K562 (cell line): ENCODE measurements at regions not wholly inside any gene's neighbourhood (a gene's known extent, or its start where the extent isn't known, plus 50 kb on each side); places are given as distances from the start of the nearest gene placed in this dataset. TPM values are rescaled to one million over a fixed set of nuclear protein-coding genes. Genes with fewer than 3 reads are reported as not detected.

Source experiments
- CREB3L1 ChIP-seq: fragments of 450-650 bp; IDR thresholded peaks from 2 replicates; pipeline ENCODE4 v1.6.1; 2014; ENCODE audit warnings: low read depth, mild to moderate bottlenecking, moderate library complexity, borderline replicate concordance
- HBP1 ChIP-seq: fragments of 450-650 bp; formaldehyde crosslinking; IDR thresholded peaks from 2 replicates; pipeline ENCODE4 v1.4.0; 2022; ENCODE audit warnings: missing genetic modification characterization
- HMGN3 ChIP-seq: IDR thresholded peaks from 2 replicates; pipeline ENCODE4 v1.6.1; 2011; ENCODE audit warnings: borderline replicate concordance, low read depth, mild to moderate bottlenecking, mixed read lengths, low read length; ENCODE audit not compliant: insufficient read length; ENCODE audit errors: extremely low read depth
- ILF3 ChIP-seq: fragments of 450-650 bp; IDR thresholded peaks from 2 replicates; pipeline ENCODE4 v1.6.1; 2018; ENCODE audit warnings: antibody characterized with exemption, mild to moderate bottlenecking, moderate library complexity, borderline replicate concordance
- L3MBTL2 ChIP-seq: fragments of 450-650 bp; IDR thresholded peaks from 2 replicates; pipeline ENCODE4 v1.6.1; 2016; ENCODE audit warnings: mild to moderate bottlenecking, moderate library complexity
- SREBF1 ChIP-seq: fragments of 150-350 bp; IDR thresholded peaks from 2 replicates; pipeline ENCODE4 v1.6.1; 2014; ENCODE audit warnings: antibody characterized with exemption, low read depth, low read length, borderline replicate concordance
- TRIM24 ChIP-seq, 2 experiments: fragments of 450-650 bp; IDR thresholded peaks; 2 replicates each; pipeline ENCODE4 v1.6.1; 2016
- ZNF133 ChIP-seq: fragments of 250-450 bp; sonication (Bioruptor Pico); IDR thresholded peaks from 2 replicates; pipeline ENCODE4 v1.4.0; 2020; ENCODE audit warnings: mild to moderate bottlenecking
- ZNF184 ChIP-seq: sonication (generic); formaldehyde crosslinking; IDR thresholded peaks from 2 replicates; pipeline ENCODE4 v1.5.0; 2020; ENCODE audit warnings: missing genetic modification reagents
- small RNA-seq: library from RNA; depleted of rRNA; stranded (forward); fragments of <200 nt; gene quantifications from one replicate; pipeline ENCODE3, GENCODE V24; 2014
- TF ChIP-seq, protein P1 (sequence below): fragments of 450-650 bp; IDR thresholded peaks from 2 replicates; pipeline ENCODE4 v1.7.1; 2018; ENCODE audit warnings: mild to moderate bottlenecking, low read depth; ENCODE audit not compliant: partially characterized antibody

- TF ChIP-seq HBP1 (CRISPR knock-in tag) (no peak), ZNF133 (CRISPR knock-in tag) (no peak), CREB3L1 (no peak), HMGN3 (no peak), TRIM24 (IDR thresholded peaks at IDR 0.05) (no peak), ZNF184 (no peak), ILF3 (no peak), L3MBTL2 (no peak), SREBF1 (no peak)
- TF ChIP-seq, protein P1, sequence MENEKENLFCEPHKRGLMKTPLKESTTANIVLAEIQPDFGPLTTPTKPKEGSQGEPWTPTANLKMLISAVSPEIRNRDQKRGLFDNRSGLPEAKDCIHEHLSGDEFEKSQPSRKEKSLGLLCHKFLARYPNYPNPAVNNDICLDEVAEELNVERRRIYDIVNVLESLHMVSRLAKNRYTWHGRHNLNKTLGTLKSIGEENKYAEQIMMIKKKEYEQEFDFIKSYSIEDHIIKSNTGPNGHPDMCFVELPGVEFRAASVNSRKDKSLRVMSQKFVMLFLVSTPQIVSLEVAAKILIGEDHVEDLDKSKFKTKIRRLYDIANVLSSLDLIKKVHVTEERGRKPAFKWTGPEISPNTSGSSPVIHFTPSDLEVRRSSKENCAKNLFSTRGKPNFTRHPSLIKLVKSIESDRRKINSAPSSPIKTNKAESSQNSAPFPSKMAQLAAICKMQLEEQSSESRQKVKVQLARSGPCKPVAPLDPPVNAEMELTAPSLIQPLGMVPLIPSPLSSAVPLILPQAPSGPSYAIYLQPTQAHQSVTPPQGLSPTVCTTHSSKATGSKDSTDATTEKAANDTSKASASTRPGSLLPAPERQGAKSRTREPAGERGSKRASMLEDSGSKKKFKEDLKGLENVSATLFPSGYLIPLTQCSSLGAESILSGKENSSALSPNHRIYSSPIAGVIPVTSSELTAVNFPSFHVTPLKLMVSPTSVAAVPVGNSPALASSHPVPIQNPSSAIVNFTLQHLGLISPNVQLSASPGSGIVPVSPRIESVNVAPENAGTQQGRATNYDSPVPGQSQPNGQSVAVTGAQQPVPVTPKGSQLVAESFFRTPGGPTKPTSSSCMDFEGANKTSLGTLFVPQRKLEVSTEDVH: no peak
- TF ChIP-seq, all 486 proteins: peak for 0
These were observed 53.1 kb upstream of the GNG2 start (continued) for GRCh38 chr14:51807356-51807755.

Small RNA genes in the stretch of these regions (small RNA-seq; reads per million reads assigned to genes)
- not detected for gene AL079307.3
